NOMO-1 (cell line): ENCODE measurements at regions not wholly inside any gene's neighbourhood (a gene's known extent, or its start where the extent isn't known, plus 50 kb on each side); places are given as distances from the start of the nearest gene placed in this dataset.

Source experiments
- DNase-seq, 2 experiments: peaks; one replicate each; lab custom pipeline; 2025; ENCODE audit not compliant: unreplicated experiment in 2 of 2; lab: John Stamatoyannopoulos, UW

- no peak for DNase-seq
Measured at GRCh38 chr4:106687026-106687425, 318.4 kb upstream of the GIMD1 start.

GRCh38 chr4:106681381-106681921 is 312.9 kb upstream of the GIMD1 start:
- DNase-seq = no peak

- peak in 1 of 2 experiments; percentile 18 for DNase-seq
Measured at GRCh38 chr4:106679063-106679462, 310.5 kb upstream of the GIMD1 start.

GRCh38 chr4:106677213-106677612 is 308.6 kb upstream of the GIMD1 start:
- no peak for DNase-seq

- DNase-seq = peak; percentile 77 to 94
Measured at GRCh38 chr4:106676173-106676921, 307.8 kb upstream of the GIMD1 start.

GRCh38 chr4:106671716-106672115 is 303.1 kb upstream of the GIMD1 start:
- DNase-seq = no peak

- no peak for DNase-seq
Measured at GRCh38 chr4:106670976-106671375, 302.4 kb upstream of the GIMD1 start.

GRCh38 chr4:106659371-106659770 is 290.8 kb upstream of the GIMD1 start:
- peak; percentile 20 to 88 for DNase-seq

GRCh38 chr4:106652095-106652494 is 283.5 kb upstream of the GIMD1 start:
- no peak for DNase-seq

- DNase-seq = no peak
Measured at GRCh38 chr4:106650701-106651100, 282.1 kb upstream of the GIMD1 start.

GRCh38 chr4:106647451-106647850 is 278.9 kb upstream of the GIMD1 start:
- DNase-seq = no peak

- no peak for DNase-seq
Measured at GRCh38 chr4:106629268-106629625, 260.7 kb upstream of the GIMD1 start.

- DNase-seq = no peak
Measured at GRCh38 chr4:106628586-106629267, 260.1 kb upstream of the GIMD1 start.

GRCh38 chr4:106627051-106627450 is 258.5 kb upstream of the GIMD1 start:
- no peak for DNase-seq

- no peak for DNase-seq
Measured at GRCh38 chr4:106624671-106625070, 256.1 kb upstream of the GIMD1 start.

GRCh38 chr4:106618956-106619355 is 250.4 kb upstream of the GIMD1 start:
- DNase-seq = no peak

- DNase-seq = no peak
Measured at GRCh38 chr4:106615961-106616360, 247.4 kb upstream of the GIMD1 start.

GRCh38 chr4:106615410-106615945 is 246.9 kb upstream of the GIMD1 start:
- DNase-seq = no peak

GRCh38 chr4:106614441-106614840 is 245.9 kb upstream of the GIMD1 start:
- no peak for DNase-seq

- no peak for DNase-seq
Measured at GRCh38 chr4:106609917-106610316, 241.3 kb upstream of the GIMD1 start.

- DNase-seq = no peak
Measured at GRCh38 chr4:106607558-106607957, 239.0 kb upstream of the GIMD1 start.
